ENCODE measurements at regions not wholly inside any gene's neighbourhood (a gene's known extent, or its start where the extent isn't known, plus 50 kb on each side); places are given as distances from the start of the nearest gene placed in this dataset.
A peak's percentile ranks its signal among the peaks of the same experiment; 100 is the strongest.

DNA sequence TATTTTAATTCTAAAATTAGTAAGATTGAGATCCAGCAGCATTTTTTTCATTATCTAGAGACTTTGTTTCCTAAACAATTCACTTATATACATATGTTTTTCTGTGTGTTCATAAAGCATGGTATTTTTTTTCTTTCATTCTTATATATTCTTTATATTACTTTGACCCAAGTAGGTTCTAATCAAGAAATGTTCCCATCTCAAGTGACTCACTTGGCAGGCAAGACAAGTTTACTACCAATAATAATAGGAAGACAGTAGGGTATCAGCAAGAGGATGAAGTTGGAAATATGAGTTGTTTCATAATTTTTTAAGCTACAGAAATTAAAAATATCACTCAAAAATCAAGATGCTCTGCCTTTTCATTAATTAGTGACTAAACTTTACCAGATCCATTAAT, 613.4 kb upstream of the ATP2B1 start:
- DNase-seq (no peak), ATAC-seq (no peak)
- Histone ChIP-seq H3K4me3 (ENCODE audit: low read length) (no peak overlapping the region), H3K4me1 (ENCODE audit: control insufficient read depth in 2 of 2, insufficient read depth in 2 of 2, low read length in 2 of 2) (no peaks in the 10 kb centered on the region), H3K9me3 (ENCODE audit: control insufficient read depth in 2 of 3, low read length in 3 of 3) (no peaks in the 10 kb centered on the region), H3K36me3 (ENCODE audit: control insufficient read depth in 2 of 3, insufficient read depth in 3 of 3, low read length in 3 of 3) (no peaks in the 10 kb centered on the region), H3K27me3 (ENCODE audit: control insufficient read depth in 2 of 2, insufficient read depth in 2 of 2, low read length in 2 of 2) (no peaks in the 10 kb centered on the region), H3K27ac (ENCODE audit: low read depth, low read length) (no peak overlapping the region)
- intact Hi-C loops (cut with micrococcal nuclease) = no loop called here
- no peaks in the 10 kb centered on the region for H3K36me3 Mint-ChIP-seq
- ChIA-PET CTCF (no interaction called here), POLR2A (no interaction called here)
- no peaks in the 10 kb centered on the region for H3K9me3 Mint-ChIP-seq
- no peak overlapping the region for H3K4me3 Mint-ChIP-seq
- no peaks in the 10 kb centered on the region for H3K4me1 Mint-ChIP-seq
- H3K27me3 Mint-ChIP-seq = peaks cover 0 to 8% (median 3%) of the 10 kb centered on the region in 5 donors
- no peak overlapping the region for H3K27ac Mint-ChIP-seq

DNA sequence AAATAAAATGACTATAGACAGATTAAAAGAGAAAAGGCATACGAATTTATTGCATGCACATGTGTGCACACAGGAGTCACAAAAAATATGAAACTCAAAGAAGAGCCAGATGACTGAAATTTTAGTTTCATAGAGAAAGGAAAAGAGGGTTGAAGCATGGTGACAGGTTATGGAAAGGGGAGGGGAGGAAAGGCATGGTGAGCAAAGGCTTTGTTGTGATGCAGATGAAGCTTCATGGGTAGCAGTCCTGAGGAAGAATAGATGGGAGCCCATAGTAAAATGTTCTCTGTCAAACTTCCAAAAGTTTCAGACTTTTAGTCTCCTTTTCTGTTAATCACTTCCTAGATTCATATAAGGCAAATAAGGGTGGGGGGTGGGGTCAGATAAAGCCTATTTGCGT, 612.7 kb upstream of the ATP2B1 start:
- CTCF ChIA-PET = no interaction called here

DNA sequence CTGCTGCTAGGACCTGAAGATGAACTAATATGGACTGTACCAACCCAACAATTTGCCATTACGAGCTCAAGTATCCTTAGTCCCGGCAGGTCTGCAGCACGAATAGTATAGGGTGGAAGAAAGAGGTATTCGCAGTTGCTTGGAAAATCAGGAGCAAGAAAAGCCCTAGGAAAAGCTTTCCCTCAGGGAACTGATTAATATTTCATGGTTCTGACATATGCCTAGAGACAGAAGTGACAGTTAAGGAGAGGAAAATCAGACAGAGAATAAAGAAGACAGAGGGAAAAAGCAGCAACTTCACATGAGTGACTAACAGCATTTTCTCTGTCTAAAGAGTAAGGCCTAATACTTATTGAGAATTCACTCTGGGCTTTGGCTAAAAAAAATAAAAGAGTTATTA, 602.9 kb upstream of the ATP2B1 start:
- H3K4me1 ChIP-seq (ENCODE audit: control insufficient read depth in 2 of 2, insufficient read depth in 2 of 2, low read length in 2 of 2) = no peaks in the 10 kb centered on the region
- H3K27me3 Mint-ChIP-seq = peaks cover 0 to 19% (median 3%) of the 10 kb centered on the region in 5 donors
- POLR2A ChIA-PET = no interaction called here
- H3K4me3 ChIP-seq (ENCODE audit: low read length) = no peak overlapping the region
- DNase-seq (no peak), ATAC-seq (no peak)
- no peaks in the 10 kb centered on the region for H3K9me3 ChIP-seq (ENCODE audit: control insufficient read depth in 2 of 3, low read length in 3 of 3)
- H3K36me3 Mint-ChIP-seq = no peaks in the 10 kb centered on the region
- no peak overlapping the region for H3K27ac ChIP-seq (ENCODE audit: low read depth, low read length)
- no peaks in the 10 kb centered on the region for H3K4me1 Mint-ChIP-seq
- CTCF ChIA-PET = no interaction called here
- no peak overlapping the region for H3K4me3 Mint-ChIP-seq
- no peak overlapping the region for H3K27ac Mint-ChIP-seq
- no peaks in the 10 kb centered on the region for H3K27me3 ChIP-seq (ENCODE audit: control insufficient read depth in 2 of 2, insufficient read depth in 2 of 2, low read length in 2 of 2)
- no peaks in the 10 kb centered on the region for H3K36me3 ChIP-seq (ENCODE audit: control insufficient read depth in 2 of 3, insufficient read depth in 3 of 3, low read length in 3 of 3)
- intact Hi-C loops (cut with micrococcal nuclease) = no loop called here
- H3K9me3 Mint-ChIP-seq = no peaks in the 10 kb centered on the region

More for the DNA sequence above, 612.7 kb upstream of the ATP2B1 start:
- POLR2A ChIA-PET = no interaction called here
- Mint-ChIP-seq H3K27me3 (peaks cover 0 to 8% (median 3%) of the 10 kb centered on the region in 5 donors), H3K9me3 (no peaks in the 10 kb centered on the region), H3K36me3 (no peaks in the 10 kb centered on the region), H3K27ac (no peak overlapping the region), H3K4me3 (no peak overlapping the region), H3K4me1 (no peaks in the 10 kb centered on the region)
- Histone ChIP-seq H3K27ac (ENCODE audit: low read depth, low read length) (no peak overlapping the region), H3K4me3 (ENCODE audit: low read length) (no peak overlapping the region), H3K36me3 (ENCODE audit: control insufficient read depth in 2 of 3, insufficient read depth in 3 of 3, low read length in 3 of 3) (no peaks in the 10 kb centered on the region), H3K4me1 (ENCODE audit: control insufficient read depth in 2 of 2, insufficient read depth in 2 of 2, low read length in 2 of 2) (no peaks in the 10 kb centered on the region), H3K9me3 (ENCODE audit: control insufficient read depth in 2 of 3, low read length in 3 of 3) (no peaks in the 10 kb centered on the region), H3K27me3 (ENCODE audit: control insufficient read depth in 2 of 2, insufficient read depth in 2 of 2, low read length in 2 of 2) (no peaks in the 10 kb centered on the region)
- intact Hi-C loops (cut with micrococcal nuclease) = no loop called here
- no peak for ATAC-seq
- no peak for DNase-seq

DNA sequence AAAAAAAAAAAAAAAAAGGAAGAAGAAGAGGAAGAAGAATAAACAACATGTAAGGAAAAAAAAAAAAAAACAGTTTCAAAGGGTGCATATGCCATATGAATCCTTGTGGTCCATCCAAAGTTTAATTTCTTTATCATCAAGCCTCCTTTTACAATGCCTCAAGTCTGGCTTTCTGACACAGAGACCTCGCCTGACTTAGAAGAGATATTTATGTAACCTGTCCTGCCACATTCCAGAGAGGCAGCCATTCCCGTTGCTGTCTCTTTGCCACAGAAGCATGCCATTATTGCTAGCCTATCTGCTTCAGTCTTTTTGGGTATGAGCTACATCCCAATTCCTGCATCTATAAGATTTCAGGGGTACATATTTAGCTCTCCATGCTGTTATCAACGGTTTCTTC, 596.7 kb upstream of the ATP2B1 start:
- Histone ChIP-seq H3K36me3 (ENCODE audit: control insufficient read depth in 2 of 3, insufficient read depth in 3 of 3, low read length in 3 of 3) (no peaks in the 10 kb centered on the region), H3K4me1 (ENCODE audit: control insufficient read depth in 2 of 2, insufficient read depth in 2 of 2, low read length in 2 of 2) (no peaks in the 10 kb centered on the region), H3K27me3 (ENCODE audit: control insufficient read depth in 2 of 2, insufficient read depth in 2 of 2, low read length in 2 of 2) (no peaks in the 10 kb centered on the region), H3K27ac (ENCODE audit: low read depth, low read length) (no peak overlapping the region), H3K4me3 (ENCODE audit: low read length) (no peak overlapping the region), H3K9me3 (ENCODE audit: control insufficient read depth in 2 of 3, low read length in 3 of 3) (no peaks in the 10 kb centered on the region)
- Mint-ChIP-seq H3K4me1 (no peaks in the 10 kb centered on the region), H3K9me3 (no peaks in the 10 kb centered on the region), H3K27me3 (peaks cover 0 to 12% (median 4%) of the 10 kb centered on the region in 5 donors), H3K27ac (no peak overlapping the region), H3K36me3 (no peaks in the 10 kb centered on the region), H3K4me3 (no peak overlapping the region)
- POLR2A ChIA-PET = no interaction called here
- CTCF ChIA-PET = interaction anchor here (1.1 kb wide), 1 partner anchor 13 kb away, joined by 3 read pairs; no protein-coding TSS in a partner anchor
- no peak for ATAC-seq
- no peak for DNase-seq
- intact Hi-C loops (cut with micrococcal nuclease) = no loop called here

DNA sequence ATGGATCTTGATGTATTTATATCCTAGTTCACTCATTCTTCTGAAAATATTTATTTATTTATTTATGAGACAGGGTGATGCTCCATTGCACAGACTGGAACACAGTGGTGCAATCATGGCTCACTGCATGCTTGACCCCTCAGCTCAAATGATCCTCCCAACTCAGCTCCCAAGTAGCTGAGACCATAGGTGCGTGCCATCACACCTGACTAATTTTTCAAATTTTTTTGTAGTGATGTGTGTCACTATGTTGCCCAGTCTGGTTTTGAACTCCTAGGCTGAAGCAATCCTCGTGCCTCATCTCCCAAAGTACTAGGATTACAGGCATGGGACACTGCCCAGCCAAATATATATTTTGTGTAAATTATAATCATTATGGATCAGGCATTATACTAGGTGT, 595.6 kb upstream of the ATP2B1 start:
- Histone ChIP-seq H3K9me3 (ENCODE audit: control insufficient read depth in 2 of 3, low read length in 3 of 3) (no peaks in the 10 kb centered on the region), H3K4me3 (ENCODE audit: low read length) (no peak overlapping the region), H3K27me3 (ENCODE audit: control insufficient read depth in 2 of 2, insufficient read depth in 2 of 2, low read length in 2 of 2) (no peaks in the 10 kb centered on the region), H3K27ac (ENCODE audit: low read depth, low read length) (no peak overlapping the region), H3K36me3 (ENCODE audit: control insufficient read depth in 2 of 3, insufficient read depth in 3 of 3, low read length in 3 of 3) (no peaks in the 10 kb centered on the region), H3K4me1 (ENCODE audit: control insufficient read depth in 2 of 2, insufficient read depth in 2 of 2, low read length in 2 of 2) (peaks cover 0 to 5% of the 10 kb centered on the region in 2 donors)
- peaks cover 0 to 12% (median 7%) of the 10 kb centered on the region in 5 donors for H3K27me3 Mint-ChIP-seq
- ChIA-PET POLR2A (no interaction called here), CTCF (no interaction called here)
- H3K27ac Mint-ChIP-seq = no peak overlapping the region
- DNase-seq (no peak), ATAC-seq (no peak)
- H3K4me3 Mint-ChIP-seq = no peak overlapping the region
- no peaks in the 10 kb centered on the region for H3K9me3 Mint-ChIP-seq
- H3K36me3 Mint-ChIP-seq = no peaks in the 10 kb centered on the region
- intact Hi-C loops (cut with micrococcal nuclease) = no loop called here
- peaks cover 0 to 5% (median 4%) of the 10 kb centered on the region in 7 donors for H3K4me1 Mint-ChIP-seq

DNA sequence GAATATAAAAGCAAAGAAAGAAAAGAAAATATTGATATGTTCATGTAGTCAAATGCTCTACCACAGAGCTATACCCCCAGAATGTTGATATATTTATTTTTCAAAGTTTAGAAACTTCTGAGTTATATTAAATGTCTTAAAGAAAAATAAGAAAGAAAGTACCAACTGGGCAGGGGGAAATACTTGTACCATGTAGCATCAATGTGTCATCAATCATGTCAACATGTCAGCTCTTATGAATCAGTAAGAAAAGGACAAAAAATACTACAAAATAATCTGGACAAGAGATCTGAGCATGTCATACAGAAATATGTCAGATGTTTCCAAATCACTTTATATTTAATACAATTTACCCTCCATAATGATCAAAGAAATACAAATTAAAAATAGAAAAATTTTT, 595.1 kb upstream of the ATP2B1 start:
- no peak overlapping the region for H3K4me3 Mint-ChIP-seq
- no peak overlapping the region for H3K27ac Mint-ChIP-seq
- DNase-seq (no peak), ATAC-seq (no peak)
- H3K9me3 Mint-ChIP-seq = no peaks in the 10 kb centered on the region
- no peaks in the 10 kb centered on the region for H3K36me3 ChIP-seq (ENCODE audit: control insufficient read depth in 2 of 3, insufficient read depth in 3 of 3, low read length in 3 of 3)
- H3K27ac ChIP-seq (ENCODE audit: low read depth, low read length) = no peak overlapping the region
- intact Hi-C loops (cut with micrococcal nuclease) = no loop called here
- H3K9me3 ChIP-seq (ENCODE audit: control insufficient read depth in 2 of 3, low read length in 3 of 3) = no peaks in the 10 kb centered on the region
- ChIA-PET CTCF (no interaction called here), POLR2A (no interaction called here)
- H3K27me3 Mint-ChIP-seq = peaks cover 0 to 12% (median 7%) of the 10 kb centered on the region in 5 donors
- H3K36me3 Mint-ChIP-seq = no peaks in the 10 kb centered on the region
- no peak overlapping the region for H3K4me3 ChIP-seq (ENCODE audit: low read length)
- peaks cover 0 to 5% of the 10 kb centered on the region in 2 donors for H3K4me1 ChIP-seq (ENCODE audit: control insufficient read depth in 2 of 2, insufficient read depth in 2 of 2, low read length in 2 of 2)
- no peaks in the 10 kb centered on the region for H3K27me3 ChIP-seq (ENCODE audit: control insufficient read depth in 2 of 2, insufficient read depth in 2 of 2, low read length in 2 of 2)
- H3K4me1 Mint-ChIP-seq = peaks cover 0 to 9% (median 5%) of the 10 kb centered on the region in 7 donors

DNA sequence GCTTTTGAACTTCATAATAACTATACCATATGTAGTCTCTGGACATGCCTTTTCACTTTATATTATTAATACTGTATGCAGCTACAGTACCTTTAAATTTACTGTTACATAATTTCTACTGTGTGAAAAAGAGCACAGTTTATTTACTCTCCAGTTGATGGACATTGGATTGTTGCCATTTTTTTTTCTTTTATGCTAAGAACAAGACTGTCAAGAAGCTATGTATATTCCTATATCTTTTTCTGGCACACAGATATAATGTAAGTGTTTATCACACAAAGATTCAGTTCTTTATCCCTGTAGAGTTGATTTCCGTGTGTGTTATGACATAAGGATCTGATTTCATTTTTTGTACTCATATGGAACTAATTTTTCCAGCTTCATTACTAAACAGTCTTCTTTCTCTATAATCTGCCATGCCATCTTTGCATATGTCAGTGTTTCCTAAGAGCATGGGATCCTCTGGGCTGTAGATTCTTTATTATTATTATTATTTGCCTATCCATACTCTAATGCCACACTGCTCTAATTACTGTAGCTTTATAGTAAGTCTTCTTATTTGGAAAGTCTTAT, 593.0 kb upstream of the ATP2B1 start:
- peaks cover 0 to 16% (median 5%) of the 10 kb centered on the region in 7 donors for H3K4me1 Mint-ChIP-seq
- H3K27me3 Mint-ChIP-seq = peaks cover 0 to 17% (median 14%) of the 10 kb centered on the region in 5 donors
- no peak overlapping the region for H3K4me3 Mint-ChIP-seq
- no peaks in the 10 kb centered on the region for H3K36me3 ChIP-seq (ENCODE audit: control insufficient read depth in 2 of 3, insufficient read depth in 3 of 3, low read length in 3 of 3)
- ATAC-seq (no peak), DNase-seq (no peak)
- H3K27ac Mint-ChIP-seq = peak overlapping the region in 1 of 9 donors; percentile 47
- intact Hi-C loops (cut with micrococcal nuclease) = no loop called here
- H3K27ac ChIP-seq (ENCODE audit: low read depth, low read length) = no peak overlapping the region
- H3K27me3 ChIP-seq (ENCODE audit: control insufficient read depth in 2 of 2, insufficient read depth in 2 of 2, low read length in 2 of 2) = no peaks in the 10 kb centered on the region
- no peaks in the 10 kb centered on the region for H3K9me3 Mint-ChIP-seq
- no peak overlapping the region for H3K4me3 ChIP-seq (ENCODE audit: low read length)
- ChIA-PET POLR2A (interaction anchor here (0.6 kb wide), 2 partner anchors 616 to 1057 kb away, joined by 3 read pairs; no protein-coding TSS in a partner anchor), CTCF (no interaction called here)
- peaks cover 0 to 5% of the 10 kb centered on the region in 2 donors for H3K4me1 ChIP-seq (ENCODE audit: control insufficient read depth in 2 of 2, insufficient read depth in 2 of 2, low read length in 2 of 2)
- no peaks in the 10 kb centered on the region for H3K36me3 Mint-ChIP-seq
- H3K9me3 ChIP-seq (ENCODE audit: control insufficient read depth in 2 of 3, low read length in 3 of 3) = no peaks in the 10 kb centered on the region

All from naive thymus-derived CD4-positive, alpha-beta T cell (primary cell).